MM.1S (cell line): ENCODE measurements at regions not wholly inside any gene's neighbourhood (a gene's known extent, or its start where the extent isn't known, plus 50 kb on each side); places are given as distances from the start of the nearest gene placed in this dataset.

Experiments
- DNase-seq: peaks from one replicate; pipeline ENCODE4 v3.0.0-alpha.2; 2015
- H2AFZ ChIP-seq: fragments of 300-600 bp; sonication (generic); 2 replicates; pipeline ENCODE4 v1.6.0; 2016; ENCODE audit warnings: antibody characterized with exemption, low read length
- H3F3A ChIP-seq: fragments of 300-600 bp; sonication (generic); 2 replicates; pipeline ENCODE4 v1.6.1; 2016; ENCODE audit warnings: mild to moderate bottlenecking, antibody characterized with exemption, low read length, moderate library complexity, mixed read lengths; ENCODE audit not compliant: insufficient read depth
- H3K27ac ChIP-seq: fragments of 300-600 bp; sonication (generic); 2 replicates; pipeline ENCODE4 v1.5.1; 2016; ENCODE audit warnings: mild to moderate bottlenecking, low read length
- H3K27me3 ChIP-seq: fragments of 300-600 bp; sonication (generic); replicated peaks from 2 replicates; pipeline ENCODE4 v1.6.0; 2016; ENCODE audit warnings: low read length; ENCODE audit not compliant: insufficient read depth
- H3K36me3 ChIP-seq: fragments of 300-600 bp; sonication (generic); replicated peaks from 2 replicates; pipeline ENCODE4 v1.6.1; 2016; ENCODE audit warnings: mild to moderate bottlenecking, low read length, mixed read lengths; ENCODE audit not compliant: insufficient read depth
- H3K4me1 ChIP-seq: fragments of 300-600 bp; sonication (generic); 2 replicates; pipeline ENCODE4 v1.6.1; 2016; ENCODE audit warnings: low read length, mixed read lengths
- H3K4me2 ChIP-seq: fragments of 300-600 bp; sonication (generic); 2 replicates; pipeline ENCODE4 v1.6.0; 2016; ENCODE audit warnings: low read depth, low read length
- H3K4me3 ChIP-seq: fragments of 300-600 bp; sonication (generic); 2 replicates; pipeline ENCODE4 v1.5.1; 2016; ENCODE audit warnings: low read length, mixed read lengths
- H3K79me2 ChIP-seq: fragments of 300-600 bp; sonication (generic); 2 replicates; pipeline ENCODE4 v1.6.1; 2016; ENCODE audit warnings: mixed run types, low read length, mixed read lengths
- H3K9ac ChIP-seq: fragments of 300-600 bp; sonication (generic); 2 replicates; pipeline ENCODE4 v1.6.1; 2016; ENCODE audit warnings: low read length, mixed read lengths
- H3K9me2 ChIP-seq: fragments of 300-600 bp; sonication (generic); replicated peaks from 2 replicates; pipeline ENCODE4 v1.6.1; 2016; ENCODE audit warnings: mild to moderate bottlenecking, low read length, mixed read lengths; ENCODE audit not compliant: insufficient read depth
- H3K9me3 ChIP-seq: fragments of 300-600 bp; sonication (generic); replicated peaks from 2 replicates; pipeline ENCODE4 v1.6.1; 2016; ENCODE audit warnings: mild to moderate bottlenecking, low read length, mixed read lengths; ENCODE audit not compliant: insufficient read depth
- H4K20me1 ChIP-seq: fragments of 300-600 bp; sonication (generic); 2 replicates; pipeline ENCODE4 v1.6.1; 2016; ENCODE audit warnings: mild to moderate bottlenecking, low read length, moderate library complexity, mixed read lengths; ENCODE audit not compliant: insufficient read depth
- EZH2 ChIP-seq: fragments of 300-600 bp; sonication (generic); optimal IDR thresholded peaks from 2 replicates; pipeline ENCODE3; 2017; ENCODE audit warnings: low read depth, mild to moderate bottlenecking, antibody characterized with exemption, low read length, mixed read lengths
- EZH2phosphoT487 ChIP-seq: fragments of 300-600 bp; sonication (generic); IDR thresholded peaks from 2 replicates; pipeline ENCODE4 v1.6.1; 2018; ENCODE audit warnings: antibody characterized with exemption, low read length
- TF ChIP-seq, protein P1 (sequence below): fragments of 300-600 bp; sonication (generic); IDR thresholded peaks from 2 replicates; pipeline ENCODE4 v1.5.1; 2016; ENCODE audit warnings: antibody characterized with exemption, low read length, mixed read lengths

DNA sequence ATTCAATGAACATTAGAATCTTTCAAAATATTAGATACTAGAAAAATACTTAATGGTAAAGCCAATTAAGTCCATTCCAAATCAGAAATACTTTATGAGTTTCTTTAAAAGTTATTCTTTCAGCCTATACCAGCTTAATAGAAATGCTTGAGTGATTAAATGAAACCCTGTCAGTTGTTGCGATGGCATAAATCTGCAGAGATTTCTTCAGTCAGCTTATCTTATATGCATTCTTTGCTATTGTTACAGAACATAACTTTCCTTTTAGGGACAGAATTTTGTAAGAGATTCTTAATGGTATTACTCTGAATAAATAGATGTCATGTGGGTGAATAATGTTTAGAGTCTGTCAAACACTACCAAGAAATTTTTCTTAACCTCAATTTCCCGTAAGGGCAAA is 325.0 kb upstream of the HAND2 start:
- Histone ChIP-seq H4K20me1 (no peaks in the 10 kb centered on the region), H3F3A (no peaks in the 10 kb centered on the region), H2AFZ (no peak overlapping the region), H3K9me3 (no peaks in the 10 kb centered on the region; the same call in 1 of the 2 replicates), H3K36me3 (no peaks in the 10 kb centered on the region), H3K27ac (no peak overlapping the region), H3K27me3 (no peaks in the 10 kb centered on the region), H3K4me2 (no peak overlapping the region), H3K4me3 (no peak overlapping the region), H3K9ac (no peak overlapping the region), H3K9me2 (no peaks in the 10 kb centered on the region), H3K79me2 (no peaks in the 10 kb centered on the region), H3K4me1 (no peaks in the 10 kb centered on the region)
- TF ChIP-seq EZH2 (no peak), EZH2phosphoT487 (no peak)
- TF ChIP-seq, protein P1, sequence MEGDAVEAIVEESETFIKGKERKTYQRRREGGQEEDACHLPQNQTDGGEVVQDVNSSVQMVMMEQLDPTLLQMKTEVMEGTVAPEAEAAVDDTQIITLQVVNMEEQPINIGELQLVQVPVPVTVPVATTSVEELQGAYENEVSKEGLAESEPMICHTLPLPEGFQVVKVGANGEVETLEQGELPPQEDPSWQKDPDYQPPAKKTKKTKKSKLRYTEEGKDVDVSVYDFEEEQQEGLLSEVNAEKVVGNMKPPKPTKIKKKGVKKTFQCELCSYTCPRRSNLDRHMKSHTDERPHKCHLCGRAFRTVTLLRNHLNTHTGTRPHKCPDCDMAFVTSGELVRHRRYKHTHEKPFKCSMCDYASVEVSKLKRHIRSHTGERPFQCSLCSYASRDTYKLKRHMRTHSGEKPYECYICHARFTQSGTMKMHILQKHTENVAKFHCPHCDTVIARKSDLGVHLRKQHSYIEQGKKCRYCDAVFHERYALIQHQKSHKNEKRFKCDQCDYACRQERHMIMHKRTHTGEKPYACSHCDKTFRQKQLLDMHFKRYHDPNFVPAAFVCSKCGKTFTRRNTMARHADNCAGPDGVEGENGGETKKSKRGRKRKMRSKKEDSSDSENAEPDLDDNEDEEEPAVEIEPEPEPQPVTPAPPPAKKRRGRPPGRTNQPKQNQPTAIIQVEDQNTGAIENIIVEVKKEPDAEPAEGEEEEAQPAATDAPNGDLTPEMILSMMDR, result no peak
- DNase-seq, result no peak

DNA sequence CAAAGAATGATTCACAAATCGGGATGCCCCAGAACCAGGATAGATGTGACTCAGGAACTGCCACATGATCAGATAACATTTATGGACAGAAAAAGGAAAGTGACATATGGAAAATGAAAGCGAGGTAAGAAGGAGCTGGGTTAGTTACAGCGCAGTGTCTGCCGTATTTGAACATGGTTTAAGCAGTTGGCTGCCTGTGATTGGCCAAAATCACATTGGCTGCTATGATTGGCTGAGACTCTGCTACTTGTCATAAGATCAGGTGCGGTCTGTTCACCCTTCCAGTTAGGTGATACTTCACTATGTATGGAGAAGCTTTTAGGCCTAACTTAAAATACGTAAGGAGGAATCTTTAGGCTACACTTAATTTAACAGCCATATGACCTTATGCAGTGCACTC is 322.7 kb upstream of the HAND2 start:
- DNase-seq, result no peak
- Histone ChIP-seq H3K4me3 (no peak overlapping the region), H3K4me1 (no peaks in the 10 kb centered on the region), H3F3A (no peaks in the 10 kb centered on the region), H3K27me3 (no peaks in the 10 kb centered on the region), H3K4me2 (no peak overlapping the region), H3K36me3 (no peaks in the 10 kb centered on the region), H3K9me2 (no peaks in the 10 kb centered on the region), H3K9me3 (no peaks in the 10 kb centered on the region; the same call in 1 of the 2 replicates), H3K79me2 (no peaks in the 10 kb centered on the region), H3K9ac (no peak overlapping the region), H2AFZ (no peak overlapping the region), H3K27ac (no peak overlapping the region), H4K20me1 (no peaks in the 10 kb centered on the region)
- TF ChIP-seq EZH2phosphoT487, result no peak
- no peak for TF ChIP-seq EZH2
- TF ChIP-seq, protein P1, result no peak

DNA sequence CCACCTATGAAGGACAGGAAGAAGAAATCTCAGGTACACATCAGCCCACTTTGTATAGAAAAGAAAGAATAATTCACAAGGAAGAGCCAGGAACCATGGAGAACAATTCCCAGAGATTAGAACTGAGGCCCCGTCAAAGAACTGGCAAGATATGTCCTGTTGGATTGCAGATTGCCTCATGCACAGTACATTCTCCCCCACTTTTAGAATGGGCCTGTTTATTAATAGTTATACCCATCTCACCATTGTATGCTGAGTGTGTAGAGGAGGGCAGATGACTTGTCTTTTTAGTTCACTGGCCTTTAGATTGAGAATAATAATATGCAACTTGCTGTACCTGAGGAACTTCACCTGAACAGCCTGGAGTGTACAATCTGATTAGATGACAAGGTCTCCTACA is 315.6 kb upstream of the HAND2 start:
- H2AFZ ChIP-seq, result no peak overlapping the region
- no peaks in the 10 kb centered on the region for H3K9me3 ChIP-seq
- no peaks in the 10 kb centered on the region for H3K27me3 ChIP-seq
- H4K20me1 ChIP-seq, result no peaks in the 10 kb centered on the region
- DNase-seq, result no peak
- no peak overlapping the region for H3K4me2 ChIP-seq
- H3K27ac ChIP-seq, result no peak overlapping the region
- no peak overlapping the region for H3K9ac ChIP-seq
- no peaks in the 10 kb centered on the region for H3K79me2 ChIP-seq
- no peaks in the 10 kb centered on the region for H3K36me3 ChIP-seq
- no peaks in the 10 kb centered on the region for H3F3A ChIP-seq
- H3K4me3 ChIP-seq, result no peak overlapping the region
- no peaks in the 10 kb centered on the region for H3K4me1 ChIP-seq
- TF ChIP-seq EZH2 (no peak), EZH2phosphoT487 (no peak)
- TF ChIP-seq, protein P1, result no peak
- no peaks in the 10 kb centered on the region for H3K9me2 ChIP-seq
